ENCODE measurements at regions not wholly inside any gene's neighbourhood (a gene's known extent, or its start where the extent isn't known, plus 50 kb on each side); places are given as distances from the start of the nearest gene placed in this dataset.

GRCh38 chr5:125276096-125276495 lies 529.7 kb upstream of the ZNF608 start:
- WGBS, 2 donors, result 86 to 97% methylated on average over 2 of the region's 2 CpGs
- Histone ChIP-seq H3K9me3 (peaks cover 0 to 3% (median 0%) of the 10 kb centered on the region in 4 donors), H3K4me1 (peaks cover 0 to 56% (median 22%) of the 10 kb centered on the region in 4 donors), H3K36me3 (no peaks in the 10 kb centered on the region), H3K27ac (no peak overlapping the region), H3K4me3 (no peak overlapping the region), H3K27me3 (no peaks in the 10 kb centered on the region)
- TF ChIP-seq POLR2A (IDR thresholded peaks at IDR 0.05) (no peak), CTCF (IDR thresholded peaks at IDR 0.05) (no peak), EP300 (IDR thresholded peaks at IDR 0.05) (no peak), POLR2AphosphoS5 (IDR thresholded peaks at IDR 0.05) (no peak)
- no peak for DNase-seq
- intact Hi-C loops (cut with DNase I), result no loop called here

- Histone ChIP-seq H3K27ac (no peak overlapping the region), H3K9me3 (no peaks in the 10 kb centered on the region), H3K4me1 (peaks cover 0 to 53% (median 22%) of the 10 kb centered on the region in 4 donors), H3K36me3 (no peaks in the 10 kb centered on the region), H3K27me3 (no peaks in the 10 kb centered on the region), H3K4me3 (no peak overlapping the region)
- 51 to 83% methylated on average over 3 of the region's 3 CpGs for WGBS, 2 donors
- no peak for TF ChIP-seq POLR2A (IDR thresholded peaks at IDR 0.05)
- no peak for TF ChIP-seq EP300 (IDR thresholded peaks at IDR 0.05)
- TF ChIP-seq CTCF (IDR thresholded peaks at IDR 0.05), result no peak
- TF ChIP-seq POLR2AphosphoS5 (IDR thresholded peaks at IDR 0.05), result no peak
- intact Hi-C loops (cut with DNase I), result no loop called here
- DNase-seq, result no peak
Observed at GRCh38 chr5:125277494-125278154, 531.2 kb upstream of the ZNF608 start.

GRCh38 chr5:125278711-125279110 lies 532.3 kb upstream of the ZNF608 start:
- H3K9me3 ChIP-seq, result no peaks in the 10 kb centered on the region
- intact Hi-C loops (cut with DNase I), result no loop called here
- WGBS, 2 donors, result 96 to 98% methylated on average over 2 of the region's 2 CpGs
- H3K4me1 ChIP-seq, result peaks cover 0 to 53% (median 22%) of the 10 kb centered on the region in 4 donors
- H3K27ac ChIP-seq, result no peak overlapping the region
- H3K4me3 ChIP-seq, result no peak overlapping the region
- no peak for TF ChIP-seq CTCF (IDR thresholded peaks at IDR 0.05)
- TF ChIP-seq EP300 (IDR thresholded peaks at IDR 0.05), result no peak
- TF ChIP-seq POLR2A (IDR thresholded peaks at IDR 0.05), result no peak
- TF ChIP-seq POLR2AphosphoS5 (IDR thresholded peaks at IDR 0.05), result no peak
- DNase-seq, result no peak
- H3K27me3 ChIP-seq, result no peaks in the 10 kb centered on the region
- no peaks in the 10 kb centered on the region for H3K36me3 ChIP-seq

GRCh38 chr5:125281667-125282066 lies 535.2 kb upstream of the ZNF608 start:
- no peak overlapping the region for H3K27ac ChIP-seq
- intact Hi-C loops (cut with DNase I), result no loop called here
- no peaks in the 10 kb centered on the region for H3K9me3 ChIP-seq
- peaks cover 0 to 28% (median 8%) of the 10 kb centered on the region in 4 donors for H3K4me1 ChIP-seq
- no peaks in the 10 kb centered on the region for H3K27me3 ChIP-seq
- H3K4me3 ChIP-seq, result no peak overlapping the region
- peak in 2 of 4 donors; percentile 23 to 58 for TF ChIP-seq POLR2AphosphoS5 (IDR thresholded peaks at IDR 0.05)
- no peak for TF ChIP-seq CTCF (IDR thresholded peaks at IDR 0.05)
- TF ChIP-seq EP300 (IDR thresholded peaks at IDR 0.05), result no peak
- TF ChIP-seq POLR2A (IDR thresholded peaks at IDR 0.05), result no peak
- no peak for DNase-seq
- no peaks in the 10 kb centered on the region for H3K36me3 ChIP-seq

- DNase-seq, result no peak
Observed at GRCh38 chr5:125283372-125283771, 536.9 kb upstream of the ZNF608 start.

More at GRCh38 chr5:125283372-125283771, 536.9 kb upstream of the ZNF608 start:
- Histone ChIP-seq H3K4me3 (no peak overlapping the region), H3K4me1 (peaks cover 0 to 13% (median 0%) of the 10 kb centered on the region in 4 donors), H3K27ac (no peak overlapping the region), H3K36me3 (no peaks in the 10 kb centered on the region), H3K9me3 (no peaks in the 10 kb centered on the region), H3K27me3 (no peaks in the 10 kb centered on the region)
- no peak for TF ChIP-seq POLR2AphosphoS5 (IDR thresholded peaks at IDR 0.05)
- TF ChIP-seq CTCF (IDR thresholded peaks at IDR 0.05), result no peak
- no peak for TF ChIP-seq EP300 (IDR thresholded peaks at IDR 0.05)
- TF ChIP-seq POLR2A (IDR thresholded peaks at IDR 0.05), result no peak
- intact Hi-C loops (cut with DNase I), result no loop called here
- WGBS, 2 donors, result 88 to 94% methylated on average over 2 of the region's 2 CpGs

Data from sigmoid colon (tissue), 6 donors.